HCT116 (cell line): ENCODE measurements at regions not wholly inside any gene's neighbourhood (a gene's known extent, or its start where the extent isn't known, plus 50 kb on each side); places are given as distances from the start of the nearest gene placed in this dataset.

Source experiments
- ATAC-seq: fragments of 200-7000 bp; cut with Tn5 transposase; 2 replicates; pipeline ENCODE4 v1.9.1; 2020; ENCODE audit warnings: mild to moderate bottlenecking, moderate library complexity
- BruUV-seq: library from RNA; stranded (reverse); fragments of 400-500 nt; replicated peaks from 2 replicates; lab custom pipeline; 2021; lab: Mats Ljungman, UMichigan
- CTCF ChIA-PET: fragments of 300-600 bp; sonication (Branson Sonifier 250); formaldehyde crosslinking; loops from one replicate; lab custom pipeline; 2021; ENCODE audit warnings: antibody characterized with exemption; lab: Charles Lee
- POLR2A ChIA-PET: fragments of 300-600, 350-600 bp; sonication (Branson Sonifier 250); formaldehyde crosslinking; loops from one replicate; lab custom pipeline; 2021; ENCODE audit warnings: antibody characterized with exemption; lab: Charles Lee
- RAD21 ChIA-PET, 2 experiments: fragments of 300-600 bp; sonication (Branson Sonifier 250); formaldehyde crosslinking; loops; one replicate each; lab custom pipeline; 2023; ENCODE audit warnings: low total read pairs in 2 of 2; ENCODE audit not compliant: uncharacterized antibody in 2 of 2, unreplicated experiment in 2 of 2, low non-redundant PET in 1 of 2; lab: Charles Lee
- DNase-seq: peaks from one replicate; pipeline ENCODE4 v3.0.0-alpha.2; 2010; ENCODE audit warnings: low read depth, low spot score
- H2AFZ ChIP-seq: fragments of 200-600 bp; shearing (Covaris generic), sonication (generic); 2 replicates; pipeline ENCODE4 v1.6.1; 2017; ENCODE audit warnings: low read depth, mixed run types, mixed read lengths, antibody characterized with exemption, low read length; ENCODE audit not compliant: poor library complexity, severe bottlenecking
- H3K27ac ChIP-seq: 2 replicates; pipeline ENCODE4 v1.5.1; 2012; ENCODE audit warnings: low read depth, low read length
- H3K27me3 ChIP-seq: fragments of 200-600 bp; sonication (generic); 2 replicates; pipeline ENCODE4 v1.6.1; 2016; ENCODE audit warnings: mixed run types, low read length, mixed read lengths; ENCODE audit not compliant: insufficient read depth
- H3K36me3 ChIP-seq, 2 experiments: fragments of 200-500 bp in 1 of 2; fragments of 200-600 bp in 1 of 2; sonication (Bioruptor generic) in 1 of 2; sonication (generic) in 1 of 2; 2 replicates each; pipeline versions ENCODE4 v1.5.1 to v1.6.1; 2014 to 2016; ENCODE audit warnings: low read length in 2 of 2, inconsistent platforms in 1 of 2, mixed read lengths in 1 of 2, mixed run types in 1 of 2; ENCODE audit not compliant: insufficient read depth in 2 of 2, control insufficient read depth in 1 of 2
- H3K4me1 ChIP-seq, 2 experiments: fragments of 200-600 bp in 1 of 2; sonication (generic) in 1 of 2; 2 replicates each; pipeline versions ENCODE4 v1.5.1 to v1.6.1; 2012 to 2017; ENCODE audit warnings: low read length in 2 of 2, inconsistent platforms in 1 of 2, mild to moderate bottlenecking in 1 of 2, mixed read lengths in 1 of 2, mixed run types in 1 of 2, moderate library complexity in 1 of 2; ENCODE audit not compliant: insufficient read depth in 2 of 2, control insufficient read depth in 1 of 2
- H3K4me2 ChIP-seq: fragments of 200-600 bp; sonication (generic); 2 replicates; pipeline ENCODE4 v1.6.1; 2017; ENCODE audit warnings: mixed run types, low read length, mixed read lengths
- H3K4me3 ChIP-seq, 2 experiments: fragments of 200-600 bp in 1 of 2; sonication (generic) in 1 of 2; replicated peaks in 1 of 2; 2 replicates each; pipeline ENCODE4 v1.5.1; 2011 to 2016; ENCODE audit warnings: low read length in 2 of 2, control low read depth in 1 of 2, low read depth in 1 of 2, mild to moderate bottlenecking in 1 of 2, mixed read lengths in 1 of 2, mixed run types in 1 of 2
- H3K79me2 ChIP-seq: fragments of 200-600 bp; sonication (generic); 2 replicates; pipeline ENCODE4 v1.6.1; 2017; ENCODE audit warnings: mild to moderate bottlenecking, mixed run types, low read length, moderate library complexity, mixed read lengths; ENCODE audit not compliant: insufficient read depth
- H3K9ac ChIP-seq: fragments of 200-600 bp; sonication (generic); 2 replicates; pipeline ENCODE4 v1.6.1; 2016; ENCODE audit warnings: low read length, mixed read lengths
- H3K9me2 ChIP-seq: fragments of 200-600 bp; sonication (generic), shearing (Covaris generic); 2 replicates; pipeline ENCODE4 v1.6.1; 2017; ENCODE audit warnings: mixed run types, mild to moderate bottlenecking, moderate library complexity; ENCODE audit not compliant: insufficient read depth
- H3K9me3 ChIP-seq, 2 experiments: fragments of 200-500 bp in 1 of 2; fragments of 200-600 bp in 1 of 2; sonication (Bioruptor generic) in 1 of 2; sonication (generic) in 1 of 2; 2 replicates each; pipeline ENCODE4 v1.6.1; 2014 to 2017; ENCODE audit warnings: low read length in 2 of 2, mixed read lengths in 2 of 2, inconsistent platforms in 1 of 2, low read depth in 1 of 2, mild to moderate bottlenecking in 1 of 2, mixed run types in 1 of 2, moderate library complexity in 1 of 2; ENCODE audit not compliant: control insufficient read depth in 1 of 2, insufficient read depth in 1 of 2
- H4K20me1 ChIP-seq: fragments of 200-600 bp; sonication (generic), shearing (Covaris generic); 2 replicates; pipeline ENCODE4 v1.6.1; 2017; ENCODE audit warnings: mixed run types, mild to moderate bottlenecking, moderate library complexity; ENCODE audit not compliant: insufficient read depth
- RAD21 ChIP-seq: IDR thresholded peaks from 2 replicates; pipeline ENCODE4 v1.6.1; 2012; ENCODE audit warnings: low read depth, mild to moderate bottlenecking
- intact Hi-C: fragments of 100-400 bp; cut with micrococcal nuclease; formaldehyde crosslinking; loops from 2 replicates; pipeline ENCODE4 v1.10.0; 2022
- TF ChIP-seq, protein P1 (sequence below): IDR thresholded peaks from 2 replicates; pipeline ENCODE4 v1.6.1; 2012; ENCODE audit warnings: low read depth
- TF ChIP-seq, protein P2 (sequence below), 3 experiments: fragments of 200-600 bp in 1 of 3; sonication (generic) in 1 of 3; IDR thresholded peaks in 2 of 3; conservative IDR thresholded peaks in 1 of 3; 2 replicates each; pipeline ENCODE4 v1.5.1; 2012 to 2017; ENCODE audit warnings: low read depth in 2 of 3, low read length in 2 of 3, antibody characterized with exemption in 1 of 3, borderline replicate concordance in 1 of 3, control low read depth in 1 of 3, mild to moderate bottlenecking in 1 of 3, mixed read lengths in 1 of 3, mixed run types in 1 of 3, moderate library complexity in 1 of 3; ENCODE audit not compliant: insufficient read depth in 1 of 3

DNA sequence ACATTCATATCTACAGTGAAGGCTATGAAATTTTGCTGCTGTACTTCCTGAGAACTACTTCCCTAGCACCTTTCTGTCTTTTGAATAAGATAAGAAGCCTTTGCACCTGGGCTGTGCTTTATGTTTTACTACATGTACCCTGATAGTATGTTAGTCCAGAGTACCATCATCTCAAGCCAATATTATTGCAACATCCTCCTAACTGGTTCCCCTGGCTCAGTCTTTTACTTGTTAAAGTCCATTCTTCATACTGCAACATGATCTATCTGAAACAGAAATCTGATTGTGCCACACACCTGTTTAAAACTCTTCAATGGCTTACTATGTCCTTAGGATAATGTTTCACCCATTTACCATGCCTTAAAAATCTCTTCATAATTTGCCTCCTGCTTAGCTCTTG is 102.3 kb downstream of the AGTR2 start:
- H4K20me1 ChIP-seq = no peaks in the 10 kb centered on the region
- H3K79me2 ChIP-seq = no peaks in the 10 kb centered on the region
- ChIA-PET RAD21 (no interaction called here), POLR2A (no interaction called here), CTCF (no interaction called here)
- no peaks in the 10 kb centered on the region for H3K36me3 ChIP-seq
- DNase-seq (no peak), ATAC-seq (no peak)
- H3K9ac ChIP-seq = peak overlapping the region; percentile 36; the same call in 1 of the 2 replicates
- no peaks in the 10 kb centered on the region for H3K9me2 ChIP-seq
- H3K9me3 ChIP-seq = no peaks in the 10 kb centered on the region
- no peak overlapping the region for H2AFZ ChIP-seq
- TF ChIP-seq, protein P1, sequence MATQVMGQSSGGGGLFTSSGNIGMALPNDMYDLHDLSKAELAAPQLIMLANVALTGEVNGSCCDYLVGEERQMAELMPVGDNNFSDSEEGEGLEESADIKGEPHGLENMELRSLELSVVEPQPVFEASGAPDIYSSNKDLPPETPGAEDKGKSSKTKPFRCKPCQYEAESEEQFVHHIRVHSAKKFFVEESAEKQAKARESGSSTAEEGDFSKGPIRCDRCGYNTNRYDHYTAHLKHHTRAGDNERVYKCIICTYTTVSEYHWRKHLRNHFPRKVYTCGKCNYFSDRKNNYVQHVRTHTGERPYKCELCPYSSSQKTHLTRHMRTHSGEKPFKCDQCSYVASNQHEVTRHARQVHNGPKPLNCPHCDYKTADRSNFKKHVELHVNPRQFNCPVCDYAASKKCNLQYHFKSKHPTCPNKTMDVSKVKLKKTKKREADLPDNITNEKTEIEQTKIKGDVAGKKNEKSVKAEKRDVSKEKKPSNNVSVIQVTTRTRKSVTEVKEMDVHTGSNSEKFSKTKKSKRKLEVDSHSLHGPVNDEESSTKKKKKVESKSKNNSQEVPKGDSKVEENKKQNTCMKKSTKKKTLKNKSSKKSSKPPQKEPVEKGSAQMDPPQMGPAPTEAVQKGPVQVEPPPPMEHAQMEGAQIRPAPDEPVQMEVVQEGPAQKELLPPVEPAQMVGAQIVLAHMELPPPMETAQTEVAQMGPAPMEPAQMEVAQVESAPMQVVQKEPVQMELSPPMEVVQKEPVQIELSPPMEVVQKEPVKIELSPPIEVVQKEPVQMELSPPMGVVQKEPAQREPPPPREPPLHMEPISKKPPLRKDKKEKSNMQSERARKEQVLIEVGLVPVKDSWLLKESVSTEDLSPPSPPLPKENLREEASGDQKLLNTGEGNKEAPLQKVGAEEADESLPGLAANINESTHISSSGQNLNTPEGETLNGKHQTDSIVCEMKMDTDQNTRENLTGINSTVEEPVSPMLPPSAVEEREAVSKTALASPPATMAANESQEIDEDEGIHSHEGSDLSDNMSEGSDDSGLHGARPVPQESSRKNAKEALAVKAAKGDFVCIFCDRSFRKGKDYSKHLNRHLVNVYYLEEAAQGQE = no peak
- TF ChIP-seq RAD21 = no peak
- TF ChIP-seq, protein P2, sequence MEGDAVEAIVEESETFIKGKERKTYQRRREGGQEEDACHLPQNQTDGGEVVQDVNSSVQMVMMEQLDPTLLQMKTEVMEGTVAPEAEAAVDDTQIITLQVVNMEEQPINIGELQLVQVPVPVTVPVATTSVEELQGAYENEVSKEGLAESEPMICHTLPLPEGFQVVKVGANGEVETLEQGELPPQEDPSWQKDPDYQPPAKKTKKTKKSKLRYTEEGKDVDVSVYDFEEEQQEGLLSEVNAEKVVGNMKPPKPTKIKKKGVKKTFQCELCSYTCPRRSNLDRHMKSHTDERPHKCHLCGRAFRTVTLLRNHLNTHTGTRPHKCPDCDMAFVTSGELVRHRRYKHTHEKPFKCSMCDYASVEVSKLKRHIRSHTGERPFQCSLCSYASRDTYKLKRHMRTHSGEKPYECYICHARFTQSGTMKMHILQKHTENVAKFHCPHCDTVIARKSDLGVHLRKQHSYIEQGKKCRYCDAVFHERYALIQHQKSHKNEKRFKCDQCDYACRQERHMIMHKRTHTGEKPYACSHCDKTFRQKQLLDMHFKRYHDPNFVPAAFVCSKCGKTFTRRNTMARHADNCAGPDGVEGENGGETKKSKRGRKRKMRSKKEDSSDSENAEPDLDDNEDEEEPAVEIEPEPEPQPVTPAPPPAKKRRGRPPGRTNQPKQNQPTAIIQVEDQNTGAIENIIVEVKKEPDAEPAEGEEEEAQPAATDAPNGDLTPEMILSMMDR (IDR thresholded peaks at IDR 0.05 in 2 of 3, conservative IDR thresholded peaks at IDR 0.05 in 1 of 3; ENCODE audit: borderline replicate concordance in 1 of 3, insufficient read depth in 1 of 3, low read depth in 2 of 3, low read length in 2 of 3) = no peak
- peak overlapping the region; percentile 55 for H3K4me2 ChIP-seq
- no peaks in the 10 kb centered on the region for H3K27me3 ChIP-seq
- no TSS peak for BruUV-seq
- intact Hi-C loops = no loop called here
- peaks cover 2 to 17% of the 10 kb centered on the region in 2 experiments; a peak in 3 of 4 replicates for H3K4me1 ChIP-seq
- H3K4me3 ChIP-seq = no peak overlapping the region
- H3K27ac ChIP-seq = no peak overlapping the region
